Naive thymus-derived CD4-positive, alpha-beta T cell (primary cell): ENCODE measurements at regions not wholly inside any gene's neighbourhood (a gene's known extent, or its start where the extent isn't known, plus 50 kb on each side); places are given as distances from the start of the nearest gene placed in this dataset.
"Not testable (repeated sequence)": the region's sequence is repeated elsewhere in the genome, so short reads cannot be mapped to it uniquely, and the experiment has no call there.

Source experiments
- ATAC-seq: fragments of 150-1000 bp; cut with Tn5 transposase; 2 replicates; pipeline ENCODE4 v1.10.0; 2021; ENCODE audit warnings: mild to moderate bottlenecking, moderate library complexity
- CTCF ChIA-PET: fragments of 350-600 bp; sonication (Branson Sonifier 250); formaldehyde crosslinking; loops from one replicate; lab custom pipeline; 2021; ENCODE audit warnings: antibody characterized with exemption; lab: Charles Lee
- POLR2A ChIA-PET: fragments of 350-600 bp; sonication (Branson Sonifier 250); formaldehyde crosslinking; loops from one replicate; lab custom pipeline; 2021; ENCODE audit warnings: antibody characterized with exemption, inconsistent platforms; lab: Charles Lee
- DNase-seq, 9 donors: peaks; one replicate each; pipeline versions ENCODE4 v3.0.0 to v3.0.0-alpha.2; 2020 to 2022; ENCODE audit warnings: mixed read lengths in 1 of 9
- H3K27ac ChIP-seq: one replicate; pipeline ENCODE4 v1.7.0; 2013; ENCODE audit warnings: mild to moderate bottlenecking, low read depth, low read length, moderate library complexity
- H3K27me3 ChIP-seq, 2 donors: one replicate each; pipeline ENCODE4 v1.7.0; 2013; ENCODE audit warnings: low read length in 2 of 2, mild to moderate bottlenecking in 2 of 2, moderate library complexity in 2 of 2; ENCODE audit not compliant: control insufficient read depth in 2 of 2, insufficient read depth in 2 of 2
- H3K36me3 ChIP-seq, 3 experiments: 1 replicate in 2 of 3; 2 replicates in 1 of 3; pipeline ENCODE4 v1.7.0; 2013; ENCODE audit warnings: low read length in 3 of 3, mild to moderate bottlenecking in 3 of 3, moderate library complexity in 1 of 3; ENCODE audit not compliant: insufficient read depth in 3 of 3, control insufficient read depth in 2 of 3
- H3K4me1 ChIP-seq, 2 donors: one replicate each; pipeline ENCODE4 v1.7.0; 2013; ENCODE audit warnings: low read length in 2 of 2, mild to moderate bottlenecking in 2 of 2, moderate library complexity in 1 of 2; ENCODE audit not compliant: control insufficient read depth in 2 of 2, insufficient read depth in 2 of 2
- H3K4me3 ChIP-seq: 2 replicates; pipeline ENCODE4 v1.7.0; 2013; ENCODE audit warnings: mild to moderate bottlenecking, low read length
- H3K9me3 ChIP-seq, 3 experiments: 1 replicate in 2 of 3; 2 replicates in 1 of 3; pipeline ENCODE4 v1.7.0; 2013; ENCODE audit warnings: low read length in 3 of 3; ENCODE audit not compliant: control insufficient read depth in 2 of 3
- H3K27ac Mint-ChIP-seq, 9 donors: one replicate each; pipeline ENCODE4 v1.8.0; 2020 to 2022; ENCODE audit warnings: mixed read lengths in 9 of 9, mild to moderate bottlenecking in 8 of 9, moderate library complexity in 5 of 9, inconsistent platforms in 2 of 9
- H3K27me3 Mint-ChIP-seq, 5 donors: one replicate each; pipeline ENCODE4 v1.8.0; 2021 to 2022; ENCODE audit warnings: mixed read lengths in 5 of 5, mild to moderate bottlenecking in 1 of 5
- H3K36me3 Mint-ChIP-seq, 5 donors: one replicate each; pipeline ENCODE4 v1.8.0; 2020 to 2022; ENCODE audit warnings: mixed read lengths in 5 of 5, mild to moderate bottlenecking in 3 of 5, inconsistent platforms in 1 of 5
- H3K4me1 Mint-ChIP-seq, 7 donors: one replicate each; pipeline ENCODE4 v1.8.0; 2020 to 2022; ENCODE audit warnings: mixed read lengths in 7 of 7, mild to moderate bottlenecking in 3 of 7, inconsistent platforms in 1 of 7
- H3K4me3 Mint-ChIP-seq, 10 donors: one replicate each; pipeline ENCODE4 v1.8.0; 2020 to 2022; ENCODE audit warnings: mild to moderate bottlenecking in 10 of 10, mixed read lengths in 10 of 10, moderate library complexity in 6 of 10, inconsistent platforms in 2 of 10
- H3K9me3 Mint-ChIP-seq, 11 donors: one replicate each; pipeline ENCODE4 v1.8.0; 2020 to 2022; ENCODE audit warnings: mixed read lengths in 11 of 11, mild to moderate bottlenecking in 4 of 11, inconsistent platforms in 1 of 11, moderate library complexity in 1 of 11
- intact Hi-C, 2 donors: fragments of 100-400 bp; cut with micrococcal nuclease; formaldehyde crosslinking; loops; one replicate each; pipeline ENCODE4 v1.15.1; 2023

DNA sequence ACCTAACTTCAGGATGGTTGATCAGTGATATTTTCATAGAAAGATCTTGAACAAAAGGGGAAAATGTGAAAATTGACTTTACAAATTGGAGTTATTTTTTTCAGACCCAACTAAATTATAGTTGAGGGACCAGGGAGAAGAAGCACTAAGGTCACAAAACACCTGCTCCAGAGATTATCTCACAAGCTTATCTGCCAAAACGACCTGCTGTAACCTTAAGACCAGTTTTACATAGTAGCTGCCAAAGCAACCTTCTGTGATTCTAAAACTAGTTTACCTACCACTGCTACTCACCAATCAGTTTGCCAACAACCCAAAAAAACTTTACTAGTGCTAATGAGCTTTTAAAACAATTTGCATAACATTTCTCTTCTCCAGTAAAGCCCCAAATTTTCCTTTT lies 972.1 kb downstream of the C4orf33 start:
- DNase-seq: no peak
- no peak overlapping the region for H3K27ac ChIP-seq
- no peak overlapping the region for H3K4me3 Mint-ChIP-seq
- H3K4me3 ChIP-seq: no peak overlapping the region
- no peaks in the 10 kb centered on the region for H3K27me3 ChIP-seq
- peaks cover 0 to 16% (median 3%) of the 10 kb centered on the region in 11 donors for H3K9me3 Mint-ChIP-seq
- CTCF ChIA-PET: no interaction called here
- intact Hi-C loops: no loop called here
- H3K9me3 ChIP-seq: no peaks in the 10 kb centered on the region
- H3K27me3 Mint-ChIP-seq: no peaks in the 10 kb centered on the region
- no peaks in the 10 kb centered on the region for H3K4me1 Mint-ChIP-seq
- H3K27ac Mint-ChIP-seq: no peak overlapping the region
- no peaks in the 10 kb centered on the region for H3K36me3 ChIP-seq
- no peaks in the 10 kb centered on the region for H3K36me3 Mint-ChIP-seq
- POLR2A ChIA-PET: no interaction called here
- ATAC-seq: no peak
- no peaks in the 10 kb centered on the region for H3K4me1 ChIP-seq

DNA sequence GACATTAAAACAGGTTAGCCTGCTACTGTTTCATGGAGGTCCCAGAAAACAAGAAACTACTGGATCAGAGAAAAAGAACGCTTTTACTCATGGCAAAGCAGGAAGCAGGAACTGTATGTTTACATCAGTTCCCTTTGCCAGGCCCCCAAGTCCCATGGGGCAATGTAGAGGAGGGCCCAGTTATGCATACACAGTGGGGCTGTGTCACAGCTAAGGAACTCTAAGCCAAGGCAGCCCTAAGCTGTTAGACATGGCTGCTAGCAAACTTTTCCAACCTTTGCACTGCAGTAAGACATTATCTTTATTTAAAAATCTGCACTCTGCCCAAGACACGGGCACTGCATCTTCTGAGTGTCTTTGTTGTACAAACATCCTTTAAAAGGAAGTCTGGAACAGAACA lies 975.8 kb downstream of the C4orf33 start:
- DNase-seq (no peak), ATAC-seq (no peak)
- Mint-ChIP-seq H3K36me3 (no peaks in the 10 kb centered on the region), H3K27ac (no peak overlapping the region), H3K9me3 (peaks cover 0 to 14% (median 2%) of the 10 kb centered on the region in 11 donors), H3K27me3 (no peaks in the 10 kb centered on the region), H3K4me3 (no peak overlapping the region), H3K4me1 (no peaks in the 10 kb centered on the region)
- Histone ChIP-seq H3K36me3 (no peaks in the 10 kb centered on the region), H3K27me3 (no peaks in the 10 kb centered on the region), H3K4me3 (no peak overlapping the region), H3K27ac (no peak overlapping the region), H3K4me1 (no peaks in the 10 kb centered on the region), H3K9me3 (no peaks in the 10 kb centered on the region)
- CTCF ChIA-PET: no interaction called here
- POLR2A ChIA-PET: no interaction called here
- intact Hi-C loops: no loop called here

DNA sequence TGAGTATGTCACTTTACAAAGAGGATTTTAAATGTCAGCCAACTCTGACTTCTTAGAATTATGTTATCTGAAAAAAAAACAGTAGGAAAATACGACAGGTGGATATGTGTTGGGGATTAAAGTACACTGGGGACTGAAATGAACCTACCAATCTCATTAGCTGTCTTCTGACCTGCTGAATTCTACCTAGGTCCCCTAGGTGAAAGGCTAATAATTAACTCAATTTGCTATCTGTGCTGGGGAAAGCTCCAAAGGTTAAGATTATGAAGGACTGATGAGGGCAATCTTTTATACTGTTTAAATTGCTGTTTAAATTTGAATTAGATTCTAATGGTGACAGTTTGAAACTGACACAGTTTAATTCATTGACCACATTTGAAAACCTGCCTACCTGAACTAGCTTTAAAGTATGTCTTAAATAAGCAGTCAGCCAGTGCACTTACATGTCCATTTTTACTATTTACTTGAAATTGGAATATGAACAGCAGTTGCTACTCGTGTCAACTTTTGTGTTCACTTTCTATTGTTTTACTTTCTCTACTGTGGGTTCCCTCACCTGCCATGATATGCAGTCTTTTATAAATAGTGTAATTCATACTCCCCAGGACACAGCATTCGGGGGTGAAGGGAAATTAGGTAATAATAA lies 977.3 kb downstream of the C4orf33 start:
- Histone ChIP-seq H3K27ac (no peak overlapping the region), H3K36me3 (no peaks in the 10 kb centered on the region), H3K27me3 (no peaks in the 10 kb centered on the region), H3K4me3 (no peak overlapping the region), H3K9me3 (no peaks in the 10 kb centered on the region), H3K4me1 (no peaks in the 10 kb centered on the region)
- Mint-ChIP-seq H3K27ac (no peak overlapping the region), H3K9me3 (peaks cover 0 to 14% (median 1%) of the 10 kb centered on the region in 11 donors), H3K4me3 (no peak overlapping the region), H3K27me3 (no peaks in the 10 kb centered on the region), H3K4me1 (no peaks in the 10 kb centered on the region), H3K36me3 (no peaks in the 10 kb centered on the region)
- intact Hi-C loops: no loop called here
- ChIA-PET CTCF (no interaction called here), POLR2A (no interaction called here)
- DNase-seq (no peak), ATAC-seq (no peak)

DNA sequence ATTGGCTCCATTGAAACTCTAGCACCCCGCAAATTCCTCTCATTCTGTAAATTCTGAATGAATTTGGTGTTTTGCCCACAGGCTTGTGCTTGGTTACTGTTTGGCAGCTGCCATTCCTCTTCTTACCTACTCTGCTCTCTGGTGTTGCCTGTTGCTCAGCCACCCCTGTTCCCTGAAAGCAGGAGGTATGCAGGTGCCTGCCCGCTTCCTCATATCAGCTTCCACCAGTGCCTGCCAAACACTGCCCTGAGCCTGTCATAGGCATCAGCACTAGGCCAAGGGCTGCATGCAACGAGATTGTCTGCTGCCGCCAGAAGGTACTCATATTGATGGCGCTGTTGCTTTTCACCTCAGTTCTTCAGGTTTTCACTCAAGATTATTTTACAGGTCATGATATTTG lies 978.1 kb downstream of the C4orf33 start:
- Histone ChIP-seq H3K36me3 (no peaks in the 10 kb centered on the region), H3K4me3 (no peak overlapping the region), H3K4me1 (no peaks in the 10 kb centered on the region), H3K27me3 (no peaks in the 10 kb centered on the region), H3K27ac (no peak overlapping the region), H3K9me3 (no peaks in the 10 kb centered on the region)
- Mint-ChIP-seq H3K27ac (no peak overlapping the region), H3K36me3 (no peaks in the 10 kb centered on the region), H3K27me3 (no peaks in the 10 kb centered on the region), H3K4me3 (no peak overlapping the region), H3K4me1 (no peaks in the 10 kb centered on the region), H3K9me3 (peaks cover 0 to 15% (median 0%) of the 10 kb centered on the region in 11 donors)
- ChIA-PET POLR2A (no interaction called here), CTCF (no interaction called here)
- no peak for ATAC-seq
- intact Hi-C loops: no loop called here
- no peak for DNase-seq

DNA sequence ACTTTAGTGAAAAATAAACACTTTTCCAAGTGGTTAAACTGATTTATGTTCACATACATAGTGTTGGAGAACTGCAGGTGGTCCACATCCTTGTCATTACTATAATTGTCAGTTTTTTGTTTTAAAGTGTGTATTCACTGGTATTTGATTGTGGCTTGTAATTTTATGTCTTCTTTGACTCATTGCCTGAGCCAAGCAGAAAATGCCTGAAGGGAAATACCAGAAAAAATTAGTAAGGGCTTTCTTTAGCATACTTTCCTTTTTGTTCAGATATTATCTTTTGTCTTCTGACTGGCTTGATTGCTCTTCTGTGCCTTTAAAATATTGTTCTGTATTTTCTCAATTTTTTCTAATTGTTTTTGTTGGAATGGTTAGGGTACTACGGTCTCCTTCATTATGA lies 981.3 kb downstream of the C4orf33 start:
- Mint-ChIP-seq H3K27me3 (no peaks in the 10 kb centered on the region), H3K4me1 (no peaks in the 10 kb centered on the region), H3K4me3 (no peak overlapping the region), H3K9me3 (peaks cover 0 to 13% (median 2%) of the 10 kb centered on the region in 11 donors), H3K27ac (no peak overlapping the region), H3K36me3 (no peaks in the 10 kb centered on the region)
- Histone ChIP-seq H3K27ac (no peak overlapping the region), H3K4me3 (no peak overlapping the region), H3K27me3 (no peaks in the 10 kb centered on the region), H3K36me3 (no peaks in the 10 kb centered on the region), H3K9me3 (no peaks in the 10 kb centered on the region), H3K4me1 (no peaks in the 10 kb centered on the region)
- CTCF ChIA-PET: no interaction called here
- DNase-seq: no peak
- intact Hi-C loops: loop anchor here in 1 of 2 donors (5.0 kb wide), 1 partner anchor 875 kb away; no protein-coding TSS in a partner anchor
- POLR2A ChIA-PET: no interaction called here
- no peak for ATAC-seq

DNA sequence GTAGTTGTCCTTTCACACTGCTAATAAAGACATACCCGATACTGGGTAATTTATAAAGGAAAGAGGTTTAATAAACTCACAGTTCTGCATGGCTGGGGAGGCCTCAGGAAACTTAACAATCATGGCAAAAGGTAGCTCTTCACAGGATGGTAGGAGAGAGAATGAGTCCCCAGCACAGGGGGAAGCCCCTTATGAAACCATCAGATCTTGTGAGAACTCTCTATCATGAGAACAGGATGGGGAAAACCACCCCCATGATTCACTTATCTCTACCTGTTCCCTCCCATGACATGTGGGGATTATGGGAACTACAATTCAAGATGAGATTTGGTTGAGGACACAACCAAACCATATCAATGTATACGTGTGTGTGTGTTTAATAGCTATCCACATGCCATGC lies 983.1 kb downstream of the C4orf33 start:
- H3K27ac ChIP-seq, POLR2A ChIA-PET, H3K27me3 Mint-ChIP-seq, H3K9me3 ChIP-seq, H3K4me3 ChIP-seq, H3K36me3 ChIP-seq, H3K36me3 Mint-ChIP-seq, H3K9me3 Mint-ChIP-seq, H3K4me1 Mint-ChIP-seq, H3K27me3 ChIP-seq, H3K4me1 ChIP-seq, H3K27ac Mint-ChIP-seq, CTCF ChIA-PET, DNase-seq, ATAC-seq, H3K4me3 Mint-ChIP-seq: not testable (repeated sequence)
- intact Hi-C loops: loop anchor here in 1 of 2 donors (5.0 kb wide), 1 partner anchor 873 kb away; no protein-coding TSS in a partner anchor

DNA sequence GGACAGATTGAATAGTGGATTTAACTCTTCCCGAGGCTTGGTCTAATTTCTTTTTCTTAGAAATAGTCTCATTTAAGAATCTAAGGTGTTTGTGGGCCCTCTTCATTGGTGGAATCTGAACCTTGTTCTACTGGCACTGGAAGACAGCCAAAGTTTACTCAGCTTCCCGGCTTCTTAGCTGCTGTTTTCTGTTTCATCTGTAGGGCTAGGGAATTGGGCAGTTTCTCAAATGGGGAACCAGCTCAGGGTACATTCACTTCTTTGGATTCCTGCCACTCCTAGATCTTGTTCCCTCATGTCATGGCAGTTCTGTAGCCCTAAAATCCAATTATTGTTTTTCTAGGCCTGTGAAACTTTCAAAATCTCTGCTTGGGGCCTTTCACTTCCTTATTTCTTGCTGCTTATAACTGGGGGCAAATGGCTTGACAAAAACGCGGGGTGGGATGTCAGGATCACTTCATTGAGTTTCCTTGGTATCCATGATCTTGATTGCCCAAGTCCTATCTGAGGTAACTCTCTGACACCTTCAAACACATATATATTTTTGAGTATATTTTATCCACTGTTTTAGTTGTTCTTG lies 985.0 kb downstream of the C4orf33 start:
- Mint-ChIP-seq H3K27ac (no peak overlapping the region), H3K4me3 (no peak overlapping the region), H3K27me3 (no peaks in the 10 kb centered on the region), H3K4me1 (no peaks in the 10 kb centered on the region), H3K9me3 (peaks cover 0 to 6% (median 0%) of the 10 kb centered on the region in 11 donors), H3K36me3 (no peaks in the 10 kb centered on the region)
- H3K27ac ChIP-seq: no peak overlapping the region
- intact Hi-C loops: no loop called here
- no peak for ATAC-seq
- no peaks in the 10 kb centered on the region for H3K4me1 ChIP-seq
- H3K9me3 ChIP-seq: no peaks in the 10 kb centered on the region
- H3K27me3 ChIP-seq: no peaks in the 10 kb centered on the region
- no peak overlapping the region for H3K4me3 ChIP-seq
- POLR2A ChIA-PET: no interaction called here
- CTCF ChIA-PET: no interaction called here
- no peaks in the 10 kb centered on the region for H3K36me3 ChIP-seq
- no peak for DNase-seq
